ENCODE measurements at regions not wholly inside any gene's neighbourhood (a gene's known extent, or its start where the extent isn't known, plus 50 kb on each side); places are given as distances from the start of the nearest gene placed in this dataset.
"Not testable (repeated sequence)": the region's sequence is repeated elsewhere in the genome, so short reads cannot be mapped to it uniquely, and the experiment has no call there.

DNA sequence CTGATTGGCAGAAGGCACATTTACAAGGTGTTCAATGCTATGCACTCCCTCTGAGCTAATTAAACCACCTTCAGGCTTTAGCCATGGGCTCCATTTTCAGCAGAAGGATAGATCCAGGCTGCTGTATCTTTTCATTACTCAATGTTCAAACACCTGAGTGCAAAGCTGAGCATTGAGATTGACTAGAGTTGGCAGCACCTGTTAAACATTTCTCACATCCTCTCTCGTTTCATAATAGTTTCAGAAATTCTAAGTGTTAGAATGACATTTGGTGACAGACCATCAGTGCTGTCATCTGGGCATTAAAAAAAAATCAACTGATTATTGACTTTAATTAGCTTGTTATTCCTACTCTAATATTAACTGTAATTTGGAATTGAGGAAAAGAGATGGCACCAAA, 187.1 kb upstream of the SEMA3E start:
- Histone ChIP-seq H3K4me3 (ENCODE audit: low read length) (no peak overlapping the region), H3K79me2 (ENCODE audit: low read length) (no peaks in the 10 kb centered on the region), H3K4me2 (ENCODE audit: low read depth, low read length) (no peak overlapping the region), H3K9ac (ENCODE audit: low read length) (no peak overlapping the region), H3K4me1 (ENCODE audit: low read length) (0 out of 2 replicates have a peak, but pooled peaks cover 5% of the 10 kb centered on the region), H3K27ac (ENCODE audit: low read length) (no peak overlapping the region), H4K20me1 (ENCODE audit: insufficient read depth, low read length) (no peaks in the 10 kb centered on the region), H3F3A (ENCODE audit: insufficient read depth, low read length) (no peaks in the 10 kb centered on the region), H3K27me3 (replicated peaks; ENCODE audit: insufficient read depth, low read length) (no peaks in the 10 kb centered on the region), H3K36me3 (replicated peaks; ENCODE audit: insufficient read depth, low read length) (no peaks in the 10 kb centered on the region), H3K9me2 (replicated peaks; ENCODE audit: insufficient read depth, low read length) (no peaks in the 10 kb centered on the region), H3K9me3 (replicated peaks; ENCODE audit: insufficient read depth, low read length) (no peaks in the 10 kb centered on the region), H2AFZ (ENCODE audit: low read length) (no peak overlapping the region)
- DNase-seq = no peak
- no peak for TF ChIP-seq CTCF (IDR thresholded peaks at IDR 0.05; ENCODE audit: low read length)
- TF ChIP-seq EZH2phosphoT487 (IDR thresholded peaks at IDR 0.05; ENCODE audit: low read length) = no peak
- no peak for TF ChIP-seq EZH2 (optimal IDR thresholded peaks at IDR 0.05; ENCODE audit: low read depth, low read length)

- Histone ChIP-seq H3K9me3 (replicated peaks; ENCODE audit: insufficient read depth, low read length) (no peaks in the 10 kb centered on the region), H3K4me2 (ENCODE audit: low read depth, low read length) (no peak overlapping the region), H3F3A (ENCODE audit: insufficient read depth, low read length) (no peaks in the 10 kb centered on the region), H3K79me2 (ENCODE audit: low read length) (no peaks in the 10 kb centered on the region), H3K4me3 (ENCODE audit: low read length) (no peak overlapping the region), H3K27ac (ENCODE audit: low read length) (no peak overlapping the region), H2AFZ (ENCODE audit: low read length) (no peak overlapping the region), H4K20me1 (ENCODE audit: insufficient read depth, low read length) (no peaks in the 10 kb centered on the region), H3K9ac (ENCODE audit: low read length) (no peak overlapping the region), H3K4me1 (ENCODE audit: low read length) (0 out of 2 replicates have a peak, but pooled peaks cover 5% of the 10 kb centered on the region), H3K27me3 (replicated peaks; ENCODE audit: insufficient read depth, low read length) (no peaks in the 10 kb centered on the region), H3K9me2 (replicated peaks; ENCODE audit: insufficient read depth, low read length) (no peaks in the 10 kb centered on the region), H3K36me3 (replicated peaks; ENCODE audit: insufficient read depth, low read length) (no peaks in the 10 kb centered on the region)
- no peak for DNase-seq
- TF ChIP-seq CTCF (IDR thresholded peaks at IDR 0.05; ENCODE audit: low read length) (no peak), EZH2 (optimal IDR thresholded peaks at IDR 0.05; ENCODE audit: low read depth, low read length) (no peak), EZH2phosphoT487 (IDR thresholded peaks at IDR 0.05; ENCODE audit: low read length) (no peak)
Measured at GRCh38 chr7:83835424-83835823, 186.5 kb upstream of the SEMA3E start.

DNA sequence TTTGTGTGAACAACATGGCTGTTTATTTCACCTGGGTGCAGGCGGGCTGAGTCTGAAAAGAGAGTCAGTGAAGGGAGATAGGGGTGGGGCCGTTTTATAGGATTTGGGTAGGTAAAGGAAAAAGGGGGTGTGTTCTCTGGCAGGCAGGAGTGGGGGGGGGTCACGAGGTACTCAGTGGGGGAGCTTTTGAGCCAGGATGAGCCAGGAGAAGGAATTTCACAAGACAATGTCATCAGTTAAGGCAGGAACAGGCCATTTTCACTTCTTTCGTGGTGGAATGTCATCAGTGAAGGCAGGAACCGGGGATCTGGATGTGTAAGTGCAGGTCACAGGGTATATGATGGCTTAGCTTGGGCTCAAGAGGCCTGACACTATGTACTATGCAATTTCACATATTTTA, 184.8 kb upstream of the SEMA3E start:
- H4K20me1 ChIP-seq (ENCODE audit: insufficient read depth, low read length); H3K27ac ChIP-seq (ENCODE audit: low read length); H3F3A ChIP-seq (ENCODE audit: insufficient read depth, low read length): not testable (repeated sequence)

DNA sequence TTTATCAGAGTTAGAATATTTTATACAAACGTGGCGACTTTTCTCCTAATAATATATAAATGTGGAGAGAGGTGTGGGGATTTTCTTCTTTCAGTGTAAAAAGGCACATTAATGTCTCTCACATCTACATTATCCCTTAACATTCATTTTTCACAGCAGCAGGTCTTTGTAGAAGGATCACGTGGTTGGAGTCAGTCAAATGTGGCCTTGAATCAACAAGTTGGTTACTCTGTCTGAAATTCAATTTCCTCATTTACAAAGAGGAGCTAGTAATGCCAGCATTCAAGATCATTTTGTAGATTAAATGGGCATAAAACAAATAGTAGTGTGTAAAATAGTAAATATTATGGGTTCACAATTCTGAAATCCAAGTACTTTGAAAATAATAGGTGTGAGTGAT, 183.1 kb upstream of the SEMA3E start:
- no peaks in the 10 kb centered on the region for H3K36me3 ChIP-seq (replicated peaks; ENCODE audit: insufficient read depth, low read length)
- no peak overlapping the region for H2AFZ ChIP-seq (ENCODE audit: low read length)
- no peak overlapping the region for H3K4me2 ChIP-seq (ENCODE audit: low read depth, low read length)

More for the DNA sequence above, 184.8 kb upstream of the SEMA3E start:
- not testable (repeated sequence) for H3K9me2 ChIP-seq (replicated peaks; ENCODE audit: insufficient read depth, low read length); H3K4me2 ChIP-seq (ENCODE audit: low read depth, low read length); H3K4me1 ChIP-seq (ENCODE audit: low read length); H3K36me3 ChIP-seq (replicated peaks; ENCODE audit: insufficient read depth, low read length); H3K9ac ChIP-seq (ENCODE audit: low read length); H2AFZ ChIP-seq (ENCODE audit: low read length); H3K9me3 ChIP-seq (replicated peaks; ENCODE audit: insufficient read depth, low read length); H3K4me3 ChIP-seq (ENCODE audit: low read length); H3K79me2 ChIP-seq (ENCODE audit: low read length); H3K27me3 ChIP-seq (replicated peaks; ENCODE audit: insufficient read depth, low read length); DNase-seq

More for the DNA sequence above, 183.1 kb upstream of the SEMA3E start:
- no peaks in the 10 kb centered on the region for H4K20me1 ChIP-seq (ENCODE audit: insufficient read depth, low read length)
- 0 out of 2 replicates have a peak, but pooled peaks cover 5% of the 10 kb centered on the region for H3K4me1 ChIP-seq (ENCODE audit: low read length)
- no peak overlapping the region for H3K9ac ChIP-seq (ENCODE audit: low read length)
- H3K79me2 ChIP-seq (ENCODE audit: low read length) = no peaks in the 10 kb centered on the region
- DNase-seq = no peak
- no peaks in the 10 kb centered on the region for H3K27me3 ChIP-seq (replicated peaks; ENCODE audit: insufficient read depth, low read length)
- TF ChIP-seq EZH2phosphoT487 (IDR thresholded peaks at IDR 0.05; ENCODE audit: low read length) (no peak), EZH2 (optimal IDR thresholded peaks at IDR 0.05; ENCODE audit: low read depth, low read length) (no peak), CTCF (IDR thresholded peaks at IDR 0.05; ENCODE audit: low read length) (no peak)
- no peak overlapping the region for H3K4me3 ChIP-seq (ENCODE audit: low read length)
- no peaks in the 10 kb centered on the region for H3K9me3 ChIP-seq (replicated peaks; ENCODE audit: insufficient read depth, low read length)
- no peaks in the 10 kb centered on the region for H3F3A ChIP-seq (ENCODE audit: insufficient read depth, low read length)
- no peaks in the 10 kb centered on the region for H3K9me2 ChIP-seq (replicated peaks; ENCODE audit: insufficient read depth, low read length)
- no peak overlapping the region for H3K27ac ChIP-seq (ENCODE audit: low read length)

Data from MM.1S (cell line).